ENCODE measurements at regions not wholly inside any gene's neighbourhood (a gene's known extent, or its start where the extent isn't known, plus 50 kb on each side); places are given as distances from the start of the nearest gene placed in this dataset.

DNA sequence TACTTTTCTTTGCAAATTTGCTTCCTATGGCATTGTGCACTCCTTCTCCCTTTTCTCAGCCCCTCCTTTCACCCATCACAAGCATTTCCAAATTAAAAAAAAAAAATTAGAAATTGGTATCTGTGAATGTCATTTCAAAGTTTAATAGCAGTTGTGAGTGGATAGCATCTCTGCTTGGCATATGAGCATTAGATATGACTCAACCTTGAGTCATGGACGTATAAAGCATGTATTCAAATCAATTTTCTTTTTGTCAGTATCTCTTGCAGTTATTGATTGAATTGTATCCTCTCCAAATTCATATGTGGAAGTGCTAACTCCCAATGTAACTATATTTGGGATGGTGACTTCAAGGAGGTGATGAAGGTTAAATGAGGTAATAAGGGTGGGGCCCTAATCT, 60.1 kb upstream of the MAP3K7 start:
- no peaks in the 10 kb centered on the region for H3K9me3 Mint-ChIP-seq
- ATAC-seq (ENCODE audit: low read depth): no peak
- H3K27ac Mint-ChIP-seq: no peak overlapping the region
- H3K4me1 Mint-ChIP-seq: no peaks in the 10 kb centered on the region
- ChIA-PET CTCF (no interaction called here), POLR2A (no interaction called here)
- intact Hi-C loops (cut with micrococcal nuclease): no loop called here
- H3K36me3 Mint-ChIP-seq (ENCODE audit: low read depth): no peaks in the 10 kb centered on the region
- no peak overlapping the region for H3K4me3 Mint-ChIP-seq
- peaks cover 12% of the 10 kb centered on the region for H3K27me3 Mint-ChIP-seq
- no peak for DNase-seq
- TF ChIP-seq, protein P1, sequence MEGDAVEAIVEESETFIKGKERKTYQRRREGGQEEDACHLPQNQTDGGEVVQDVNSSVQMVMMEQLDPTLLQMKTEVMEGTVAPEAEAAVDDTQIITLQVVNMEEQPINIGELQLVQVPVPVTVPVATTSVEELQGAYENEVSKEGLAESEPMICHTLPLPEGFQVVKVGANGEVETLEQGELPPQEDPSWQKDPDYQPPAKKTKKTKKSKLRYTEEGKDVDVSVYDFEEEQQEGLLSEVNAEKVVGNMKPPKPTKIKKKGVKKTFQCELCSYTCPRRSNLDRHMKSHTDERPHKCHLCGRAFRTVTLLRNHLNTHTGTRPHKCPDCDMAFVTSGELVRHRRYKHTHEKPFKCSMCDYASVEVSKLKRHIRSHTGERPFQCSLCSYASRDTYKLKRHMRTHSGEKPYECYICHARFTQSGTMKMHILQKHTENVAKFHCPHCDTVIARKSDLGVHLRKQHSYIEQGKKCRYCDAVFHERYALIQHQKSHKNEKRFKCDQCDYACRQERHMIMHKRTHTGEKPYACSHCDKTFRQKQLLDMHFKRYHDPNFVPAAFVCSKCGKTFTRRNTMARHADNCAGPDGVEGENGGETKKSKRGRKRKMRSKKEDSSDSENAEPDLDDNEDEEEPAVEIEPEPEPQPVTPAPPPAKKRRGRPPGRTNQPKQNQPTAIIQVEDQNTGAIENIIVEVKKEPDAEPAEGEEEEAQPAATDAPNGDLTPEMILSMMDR (IDR thresholded peaks at IDR 0.05): no peak

DNA sequence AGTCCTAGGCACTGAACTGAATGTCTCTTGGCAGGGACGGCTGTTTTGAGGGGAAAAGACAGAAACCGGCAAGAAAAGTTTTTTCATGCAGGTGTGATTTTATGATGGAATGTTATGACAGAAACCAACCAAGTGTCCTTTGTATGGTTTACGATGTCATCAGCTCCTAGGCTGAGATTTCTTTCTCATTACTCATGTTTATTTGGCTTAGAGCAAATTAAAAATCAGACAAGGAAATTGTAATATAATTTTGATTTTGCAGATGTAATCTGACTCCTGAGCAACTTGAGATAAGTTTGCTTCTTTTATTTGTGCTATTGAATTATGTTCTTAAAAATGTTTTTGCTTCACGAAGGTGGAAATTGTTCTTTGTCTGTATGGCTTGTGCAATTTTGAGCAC, 58.8 kb upstream of the MAP3K7 start:
- no peaks in the 10 kb centered on the region for H3K4me1 Mint-ChIP-seq
- peaks cover 16% of the 10 kb centered on the region for H3K27me3 Mint-ChIP-seq
- CTCF ChIA-PET: no interaction called here
- no peaks in the 10 kb centered on the region for H3K36me3 Mint-ChIP-seq (ENCODE audit: low read depth)
- no peak for ATAC-seq (ENCODE audit: low read depth)
- H3K27ac Mint-ChIP-seq: no peak overlapping the region
- no peak for DNase-seq
- TF ChIP-seq, protein P1 (IDR thresholded peaks at IDR 0.05): no peak
- POLR2A ChIA-PET: no interaction called here
- no peak overlapping the region for H3K4me3 Mint-ChIP-seq
- intact Hi-C loops (cut with micrococcal nuclease): no loop called here
- H3K9me3 Mint-ChIP-seq: no peaks in the 10 kb centered on the region

DNA sequence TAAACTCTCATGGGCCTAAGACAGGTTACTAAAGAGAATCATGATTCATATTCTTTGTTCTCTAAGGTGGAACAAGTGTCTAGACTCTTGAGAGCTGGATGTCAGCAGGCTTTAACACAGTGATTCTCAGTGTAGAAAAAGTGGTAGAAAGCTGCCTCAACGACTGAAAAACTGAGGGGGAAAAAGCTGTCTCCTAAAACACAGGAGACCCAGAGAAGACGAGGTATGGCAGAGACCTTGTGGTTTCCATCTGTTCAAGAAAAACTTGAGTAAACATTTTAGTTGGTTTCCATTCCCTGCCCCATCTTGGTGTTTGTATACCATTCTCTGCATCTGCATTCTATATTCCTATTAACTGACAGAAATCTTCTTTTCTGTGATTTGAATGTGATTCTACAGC, 57.6 kb upstream of the MAP3K7 start:
- Mint-ChIP-seq H3K27ac (no peak overlapping the region), H3K9me3 (no peaks in the 10 kb centered on the region), H3K4me1 (no peaks in the 10 kb centered on the region), H3K36me3 (ENCODE audit: low read depth) (no peaks in the 10 kb centered on the region), H3K27me3 (peaks cover 19% of the 10 kb centered on the region), H3K4me3 (no peak overlapping the region)
- POLR2A ChIA-PET: no interaction called here
- DNase-seq (no peak), ATAC-seq (ENCODE audit: low read depth) (no peak)
- TF ChIP-seq, protein P1 (IDR thresholded peaks at IDR 0.05): no peak
- CTCF ChIA-PET: no interaction called here
- intact Hi-C loops (cut with micrococcal nuclease): no loop called here

DNA sequence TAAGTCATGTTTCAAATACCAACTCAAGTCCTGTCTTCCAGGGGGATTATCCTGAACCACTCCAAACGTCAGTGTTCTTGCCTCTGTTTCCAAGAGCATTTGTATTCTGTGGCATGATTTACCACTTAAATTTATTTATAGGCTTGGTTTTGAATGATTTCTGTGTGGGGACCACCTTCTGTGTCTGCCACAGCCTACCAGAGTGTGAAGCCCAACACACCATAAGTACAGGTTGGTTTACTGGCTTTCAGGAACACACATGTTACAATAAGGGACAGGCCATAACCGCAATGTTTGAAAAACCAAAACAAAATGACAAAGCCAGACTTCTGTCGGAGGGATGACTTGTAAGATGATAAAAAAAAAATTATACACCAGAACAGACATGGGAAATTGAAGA, 56.5 kb upstream of the MAP3K7 start:
- ChIA-PET CTCF (no interaction called here), POLR2A (no interaction called here)
- no peak for ATAC-seq (ENCODE audit: low read depth)
- Mint-ChIP-seq H3K27me3 (peaks cover 23% of the 10 kb centered on the region), H3K4me1 (no peaks in the 10 kb centered on the region), H3K4me3 (no peak overlapping the region), H3K9me3 (peaks cover under 1% of the 10 kb centered on the region), H3K36me3 (ENCODE audit: low read depth) (peaks cover under 1% of the 10 kb centered on the region), H3K27ac (no peak overlapping the region)
- no peak for DNase-seq
- TF ChIP-seq, protein P1 (IDR thresholded peaks at IDR 0.05): no peak
- intact Hi-C loops (cut with micrococcal nuclease): no loop called here

DNA sequence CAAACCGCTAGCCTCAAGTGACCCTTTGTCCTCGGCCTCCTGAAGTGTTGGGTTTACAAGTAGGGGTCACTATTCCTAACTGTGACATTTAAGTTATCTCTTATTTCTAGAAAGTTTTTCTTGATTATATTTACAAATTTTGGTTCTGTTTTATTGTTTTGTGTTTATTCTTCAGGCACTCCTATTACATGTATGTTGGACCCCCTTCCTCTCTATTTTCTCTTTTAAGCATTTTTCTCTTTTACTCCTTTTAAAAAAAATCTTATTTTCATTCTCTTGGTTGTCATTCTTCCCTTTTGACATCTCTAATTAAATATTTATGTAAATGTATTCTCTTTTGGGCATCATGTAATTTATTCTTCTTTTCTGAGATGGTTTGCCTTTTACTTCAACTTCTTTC, 50.4 kb upstream of the MAP3K7 start:
- ChIA-PET POLR2A (no interaction called here), CTCF (no interaction called here)
- peaks cover 16% of the 10 kb centered on the region for H3K27me3 Mint-ChIP-seq
- no peak overlapping the region for H3K27ac Mint-ChIP-seq
- ATAC-seq (ENCODE audit: low read depth): no peak
- peaks cover 6% of the 10 kb centered on the region for H3K36me3 Mint-ChIP-seq (ENCODE audit: low read depth)
- no peak overlapping the region for H3K4me3 Mint-ChIP-seq
- no peaks in the 10 kb centered on the region for H3K4me1 Mint-ChIP-seq
- DNase-seq: no peak
- TF ChIP-seq, protein P1 (IDR thresholded peaks at IDR 0.05): no peak
- peaks cover 11% of the 10 kb centered on the region for H3K9me3 Mint-ChIP-seq
- intact Hi-C loops (cut with micrococcal nuclease): no loop called here

All from activated B cell treated with CpG ODN at 0.5 μM for 24 hours (primary cell).